GM18907 (cell line): ENCODE measurements at regions not wholly inside any gene's neighbourhood (a gene's known extent, or its start where the extent isn't known, plus 50 kb on each side); places are given as distances from the start of the nearest gene placed in this dataset.
"Not testable (repeated sequence)": the region's sequence is repeated elsewhere in the genome, so short reads cannot be mapped to it uniquely, and the experiment has no call there.

Experiments
- ATAC-seq: cut with Tn5 transposase; IDR thresholded peaks from one replicate; pipeline ENCODE4 v1.9.1; 2021; ENCODE audit warnings: mild to moderate bottlenecking, moderate library complexity; ENCODE audit not compliant: unreplicated experiment

DNA sequence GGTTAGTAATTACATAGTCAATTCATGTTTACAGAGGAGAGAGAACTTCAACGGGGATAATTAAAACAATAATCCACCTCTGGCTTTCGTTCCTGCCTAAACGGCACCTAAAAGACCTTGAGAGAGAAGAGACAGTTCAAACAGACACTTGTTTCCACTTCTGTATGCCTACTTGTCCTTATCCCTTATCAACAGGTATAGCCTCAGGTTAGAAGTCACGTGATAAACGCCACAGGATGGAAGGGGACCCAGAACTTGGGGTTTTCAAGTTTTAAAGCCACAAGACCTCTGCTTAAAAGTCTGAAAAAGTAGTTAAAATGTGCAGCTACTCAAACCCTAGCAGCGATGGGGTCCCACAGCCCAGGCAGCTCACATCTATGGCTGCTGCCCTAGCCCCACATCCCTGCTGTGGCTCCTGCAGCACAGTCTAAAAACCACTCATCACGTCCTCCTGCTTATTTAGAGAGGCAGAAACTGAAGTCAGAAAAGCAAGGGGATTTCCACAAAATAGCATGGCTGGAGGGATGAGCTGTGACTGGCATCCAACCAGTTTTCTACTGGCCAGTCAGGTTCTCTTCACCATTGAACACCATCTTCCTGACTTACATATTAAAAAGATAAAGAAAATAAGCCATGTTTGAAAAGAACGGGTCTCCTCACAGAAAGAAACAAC is 51.2 kb upstream of the SEC16B start:
- no peak for ATAC-seq

DNA sequence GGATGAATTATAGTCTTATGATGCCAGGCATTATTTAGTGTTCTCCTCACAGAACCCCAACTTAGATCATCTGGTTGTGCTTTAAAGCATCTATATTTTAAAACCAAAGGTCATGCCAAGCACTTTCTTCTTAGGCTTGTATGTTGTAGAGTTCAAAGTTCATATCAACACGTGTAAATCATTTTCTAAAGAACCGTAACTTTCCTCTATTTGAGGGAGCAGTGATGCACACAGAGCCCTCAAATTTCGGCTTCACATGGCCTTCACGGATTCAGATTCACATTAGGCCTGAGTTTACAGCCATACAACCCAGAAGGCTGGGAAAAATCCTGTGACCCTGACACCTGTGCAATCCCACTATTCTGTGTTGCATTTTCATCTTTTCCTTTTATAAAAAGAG is 52.1 kb upstream of the SEC16B start:
- ATAC-seq: no peak

DNA sequence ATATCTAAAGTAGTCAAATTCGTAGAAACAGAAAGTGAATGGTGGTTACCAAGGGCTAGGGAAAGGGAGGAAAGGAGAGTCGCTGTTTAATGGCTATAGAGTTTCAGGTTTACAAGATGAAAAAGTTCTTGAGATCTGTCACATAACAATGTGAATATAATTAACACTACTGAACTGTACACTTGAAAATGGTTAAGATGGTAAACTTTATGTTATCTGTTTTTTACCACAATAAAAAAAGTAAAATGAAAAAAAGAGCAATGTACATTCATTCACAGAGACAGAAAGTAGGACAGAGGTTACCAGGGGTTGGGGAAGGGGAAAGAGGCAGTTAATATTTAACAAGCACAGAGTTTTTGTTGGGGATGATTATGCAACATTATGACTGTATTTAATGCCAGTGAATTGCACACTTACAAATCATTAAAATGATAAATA is 53.3 kb upstream of the SEC16B start:
- peak; percentile 73 for ATAC-seq

DNA sequence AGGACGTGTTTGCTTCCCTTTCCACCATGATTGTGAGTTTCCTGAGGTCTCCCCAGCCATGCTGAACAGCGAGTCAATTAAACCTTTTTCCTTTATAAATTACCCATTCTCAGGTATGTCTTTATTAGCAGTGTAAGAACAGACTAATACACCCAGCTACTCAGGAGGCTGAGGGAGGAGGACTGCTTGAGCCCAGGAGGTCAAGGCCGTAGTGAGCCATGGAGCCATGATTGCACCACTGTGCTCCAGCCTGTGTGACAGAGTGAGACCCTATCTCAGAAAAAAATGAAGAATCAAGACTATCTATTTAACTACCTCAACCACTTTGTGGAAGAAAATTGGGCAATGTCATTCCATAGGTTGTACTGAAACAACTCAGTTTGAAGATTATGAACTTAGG is 54.6 kb upstream of the SEC16B start:
- no peak for ATAC-seq

DNA sequence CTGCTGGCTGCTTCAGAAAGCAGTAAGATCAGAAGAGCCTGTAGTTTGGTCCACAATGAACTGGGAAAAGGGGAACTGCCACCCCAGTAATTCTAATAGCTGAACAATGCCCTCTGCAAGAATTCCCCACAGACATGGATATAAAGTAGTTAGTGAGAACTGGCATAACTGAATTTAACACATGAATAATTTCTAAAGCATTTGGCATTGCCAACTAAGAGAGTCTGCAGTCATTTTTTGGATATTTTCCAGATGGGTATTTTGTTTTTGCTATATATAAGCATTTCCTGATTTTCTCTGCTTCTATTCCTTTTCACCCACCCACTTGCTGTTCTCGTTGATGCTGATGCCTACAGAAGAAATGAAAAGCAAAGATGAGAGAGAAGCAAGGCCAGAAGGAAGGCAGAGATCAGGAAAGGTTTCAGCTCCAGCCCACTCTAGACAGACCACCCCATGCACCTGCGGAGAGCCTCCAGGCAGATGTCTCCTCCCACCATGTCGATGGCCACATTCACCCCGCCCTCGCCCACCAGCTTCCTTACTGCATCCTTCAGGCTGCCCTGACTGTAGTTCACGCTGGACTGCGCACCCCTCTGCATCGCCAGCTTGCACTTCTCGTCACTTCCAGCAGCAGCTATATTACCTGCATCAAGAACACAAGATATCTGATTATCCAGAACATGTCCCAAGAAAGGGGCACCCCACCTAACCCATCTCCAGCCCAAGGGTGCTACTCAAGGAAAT is 55.9 kb upstream of the SEC16B start:
- ATAC-seq: no peak

DNA sequence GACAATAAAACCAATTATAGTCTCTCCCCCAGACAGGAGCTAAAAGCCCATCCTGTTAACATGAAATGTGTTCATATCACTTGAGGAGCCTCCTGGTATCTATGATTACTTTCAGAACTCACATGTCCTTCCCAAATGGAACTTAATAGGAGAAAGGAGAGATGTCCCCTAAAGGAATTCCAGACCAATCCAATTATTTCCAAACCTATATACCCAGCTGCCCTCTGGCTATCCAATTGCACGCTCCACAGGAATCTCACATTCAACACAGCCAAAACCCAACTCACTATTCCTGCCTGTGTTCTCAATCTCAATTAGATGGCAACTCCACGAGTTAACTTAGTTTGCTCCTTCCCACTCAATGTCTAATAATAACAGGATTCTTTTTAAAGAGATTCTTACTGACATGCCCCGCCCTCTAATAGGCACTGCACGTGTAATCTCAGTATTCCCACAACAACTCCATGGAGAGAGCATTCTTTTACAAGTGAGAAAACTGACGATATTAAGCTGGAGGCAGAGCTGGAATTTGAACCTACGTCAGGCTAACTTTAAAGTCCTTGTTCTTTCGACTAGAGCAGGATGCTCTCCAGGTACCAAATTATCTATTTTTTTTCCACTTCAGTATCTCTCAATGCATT is 59.1 kb upstream of the SEC16B start:
- ATAC-seq: no peak

DNA sequence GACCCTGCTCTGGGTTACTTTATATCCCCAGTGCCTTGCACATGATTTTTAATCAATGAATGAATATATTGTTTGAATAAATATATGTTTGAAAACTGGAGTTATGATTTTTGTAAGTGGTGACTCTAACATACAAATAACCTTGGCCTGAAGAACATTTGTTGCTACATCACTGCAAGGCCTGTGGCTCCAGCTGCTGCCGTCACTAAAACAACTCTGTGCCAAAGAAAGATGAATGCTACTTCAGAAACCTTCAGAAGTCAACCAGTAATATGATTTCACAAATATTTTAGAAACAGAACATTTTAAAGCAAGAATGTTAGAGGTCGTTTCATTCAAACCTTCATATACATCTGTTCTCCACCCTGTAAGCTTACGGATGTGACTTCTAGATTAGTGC is 60.6 kb upstream of the SEC16B start:
- no peak for ATAC-seq

DNA sequence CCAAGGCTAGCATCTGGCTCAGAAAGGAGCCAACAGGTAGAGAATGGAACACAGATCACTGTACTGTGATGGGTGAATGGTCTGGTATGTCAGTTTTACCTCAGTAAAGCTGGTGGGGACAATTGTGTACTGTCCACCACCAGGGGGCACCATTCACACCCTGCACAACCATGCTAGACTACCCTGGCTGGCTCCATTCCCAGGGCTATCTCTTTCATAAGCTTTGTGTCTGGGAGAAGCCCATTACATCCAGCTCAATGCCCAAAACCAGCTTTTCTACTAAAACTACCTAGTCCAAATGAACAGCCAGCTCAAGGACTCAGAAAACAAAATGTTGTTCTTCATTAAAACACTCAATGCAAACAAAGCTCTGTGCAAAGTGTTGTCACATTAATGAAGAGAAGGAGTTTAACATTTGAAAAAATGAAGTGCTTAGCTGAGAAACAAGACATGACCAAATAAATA is 62.0 kb upstream of the RASAL2 start:
- peak; percentile 90 for ATAC-seq

DNA sequence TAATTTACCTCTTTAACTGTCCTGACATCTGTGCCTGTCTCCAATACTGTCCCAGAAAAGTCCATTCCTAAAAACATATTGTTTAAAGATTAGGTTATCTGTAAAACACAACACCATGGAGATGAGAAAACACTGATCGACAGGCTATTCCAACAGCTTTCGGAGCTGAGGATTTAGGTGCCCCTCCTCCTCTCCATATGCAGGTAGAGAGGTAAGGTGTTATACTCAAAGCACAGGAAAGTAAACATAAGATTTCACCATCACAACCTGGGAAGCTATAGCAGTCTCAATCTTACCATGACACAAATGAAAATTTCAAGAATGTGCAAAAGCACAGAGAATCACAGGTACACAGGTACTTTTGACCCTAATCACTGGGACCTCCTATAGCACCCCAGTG is 60.9 kb upstream of the RASAL2 start:
- no peak for ATAC-seq

DNA sequence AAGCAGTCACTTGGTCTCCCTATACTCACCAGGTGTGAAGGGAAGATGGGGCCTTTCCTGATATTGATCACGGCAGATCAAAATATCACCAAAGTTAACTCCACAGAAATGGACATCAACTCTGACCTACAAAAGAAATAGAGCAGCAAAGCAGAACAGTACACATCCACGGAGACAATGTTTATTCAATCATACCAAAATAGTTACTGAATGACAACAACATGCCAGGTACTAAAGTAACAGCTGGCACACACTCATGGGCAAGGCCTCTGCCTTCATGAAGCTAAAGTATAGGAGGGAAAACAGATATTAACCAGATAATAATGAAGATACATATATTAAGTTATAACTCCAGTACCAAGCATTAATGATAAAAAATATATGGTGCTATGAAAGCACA is 59.2 kb upstream of the RASAL2 start:
- no peak for ATAC-seq

DNA sequence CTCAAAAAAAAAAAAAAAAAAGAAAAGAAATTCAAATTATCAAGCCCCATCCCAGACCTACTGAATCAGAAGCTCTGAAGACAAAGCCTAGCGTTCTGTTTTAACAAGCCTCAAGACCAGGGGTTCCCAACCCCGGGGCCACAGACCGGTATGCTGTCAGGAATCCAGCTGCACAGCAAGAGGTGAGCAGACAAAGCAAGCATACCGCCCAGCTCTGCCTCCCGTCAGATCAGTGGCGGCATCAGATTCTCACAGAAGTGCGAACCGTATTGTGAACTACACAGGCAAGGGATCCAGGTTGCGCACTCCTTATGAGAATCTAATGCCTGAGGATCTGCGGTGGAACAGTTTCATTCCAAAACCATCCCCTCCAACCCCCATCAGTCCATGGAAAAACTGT is 57.8 kb upstream of the RASAL2 start:
- no peak for ATAC-seq

DNA sequence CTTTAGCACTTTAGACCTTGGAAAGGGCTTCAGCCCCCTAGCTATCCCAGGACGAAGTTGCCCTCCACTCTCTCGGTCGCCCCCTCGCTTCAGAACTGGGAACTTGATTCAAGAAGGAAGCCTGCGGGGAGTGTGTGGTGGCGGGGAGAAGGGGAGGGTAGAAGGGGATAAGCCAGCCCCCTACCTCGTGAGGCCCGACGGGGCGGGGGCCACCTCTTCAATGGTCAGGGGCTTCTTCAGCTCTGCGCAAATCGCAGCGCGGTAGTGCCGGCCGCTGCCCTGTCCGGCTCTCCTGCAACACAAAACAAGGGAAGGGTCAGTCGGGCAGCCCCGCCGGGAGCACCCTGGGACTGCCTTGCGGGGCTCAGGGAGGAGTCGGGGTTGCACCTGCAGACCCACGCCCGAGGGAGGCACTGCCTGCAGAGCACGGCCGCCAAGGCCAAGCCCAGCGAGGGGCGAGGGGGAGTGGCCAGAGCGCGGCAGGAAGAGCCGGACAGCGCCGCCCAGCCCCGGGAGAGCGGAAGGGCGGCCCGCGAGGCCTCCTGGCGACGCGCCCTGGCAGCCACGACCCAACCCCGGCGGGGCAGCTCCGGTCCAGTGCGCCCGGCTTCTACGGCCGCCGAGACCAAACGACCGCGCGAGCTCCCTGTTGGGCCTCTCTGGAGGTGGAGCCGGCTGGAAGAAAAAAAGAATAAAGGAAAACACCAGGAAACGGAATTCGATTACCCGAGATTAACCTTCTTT is 56.2 kb upstream of the RASAL2 start:
- peak; percentile 54 for ATAC-seq

DNA sequence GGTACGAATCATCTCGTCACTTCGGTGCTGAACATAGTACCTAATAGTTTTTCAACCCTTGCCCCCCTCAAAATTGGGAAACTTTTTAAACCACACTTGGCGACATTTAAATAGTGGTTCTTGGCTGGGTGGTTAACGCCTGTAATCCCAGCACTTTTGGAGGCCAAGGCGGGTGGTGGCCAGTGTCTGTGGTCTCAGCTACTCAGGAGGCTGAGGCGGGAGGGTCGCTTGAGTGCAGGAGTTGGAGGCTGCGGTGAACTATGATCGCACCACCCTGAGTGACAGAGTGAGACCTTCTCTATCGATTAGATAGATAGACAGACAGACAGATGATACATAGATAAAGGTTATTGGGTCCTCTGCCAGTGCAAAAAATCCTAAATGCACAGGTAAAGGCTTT is 55.5 kb upstream of the RASAL2 start:
- no peak for ATAC-seq

DNA sequence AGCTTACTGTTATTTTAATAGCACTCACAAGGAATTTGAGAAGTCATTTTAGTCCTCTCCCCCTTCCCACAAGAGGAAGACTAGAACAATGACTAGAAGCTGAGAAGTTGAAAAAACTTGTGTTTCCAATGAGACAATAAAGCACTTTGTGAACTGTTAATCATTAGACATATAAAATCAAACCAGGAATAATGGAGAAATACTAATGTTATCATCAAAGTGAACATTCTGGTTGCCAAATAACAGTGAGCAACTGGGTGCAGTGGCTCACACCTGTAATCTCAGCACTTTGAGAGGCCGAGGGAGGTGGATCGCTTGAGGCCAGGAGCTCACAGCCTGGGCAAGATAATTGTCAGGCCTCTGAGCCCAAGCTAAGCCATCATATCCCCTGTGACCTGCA is 54.0 kb upstream of the RASAL2 start:
- ATAC-seq: no peak

DNA sequence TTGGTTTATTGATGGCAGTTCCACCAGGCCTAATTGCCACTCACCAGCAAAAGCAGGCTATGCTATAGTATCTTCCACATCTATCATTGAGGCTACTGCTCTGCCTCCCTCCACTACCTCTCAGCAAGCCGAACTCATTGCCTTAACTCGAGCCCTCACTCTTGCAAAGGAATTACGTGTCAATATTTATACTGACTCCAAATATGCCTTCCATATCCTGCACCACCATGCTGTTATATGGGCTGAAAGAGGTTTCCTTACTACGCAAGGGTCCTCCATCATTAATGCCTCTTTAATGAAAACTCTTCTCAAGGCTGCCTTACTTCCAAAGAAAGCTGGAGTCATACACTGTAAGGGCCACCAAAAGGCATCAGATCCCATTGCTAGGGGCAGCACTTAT is 50.0 kb upstream of the RASAL2 start:
- ATAC-seq: not testable (repeated sequence)
